GM21367 (cell line): ENCODE measurements at regions not wholly inside any gene's neighbourhood (a gene's known extent, or its start where the extent isn't known, plus 50 kb on each side); places are given as distances from the start of the nearest gene placed in this dataset.

Source experiments
- ATAC-seq: cut with Tn5 transposase; IDR thresholded peaks from one replicate; pipeline ENCODE4 v1.9.1; 2021; ENCODE audit not compliant: unreplicated experiment

- ATAC-seq = no peak
Measured at GRCh38 chr11:43614214-43614613, 66.3 kb upstream of the HSD17B12 start.

DNA sequence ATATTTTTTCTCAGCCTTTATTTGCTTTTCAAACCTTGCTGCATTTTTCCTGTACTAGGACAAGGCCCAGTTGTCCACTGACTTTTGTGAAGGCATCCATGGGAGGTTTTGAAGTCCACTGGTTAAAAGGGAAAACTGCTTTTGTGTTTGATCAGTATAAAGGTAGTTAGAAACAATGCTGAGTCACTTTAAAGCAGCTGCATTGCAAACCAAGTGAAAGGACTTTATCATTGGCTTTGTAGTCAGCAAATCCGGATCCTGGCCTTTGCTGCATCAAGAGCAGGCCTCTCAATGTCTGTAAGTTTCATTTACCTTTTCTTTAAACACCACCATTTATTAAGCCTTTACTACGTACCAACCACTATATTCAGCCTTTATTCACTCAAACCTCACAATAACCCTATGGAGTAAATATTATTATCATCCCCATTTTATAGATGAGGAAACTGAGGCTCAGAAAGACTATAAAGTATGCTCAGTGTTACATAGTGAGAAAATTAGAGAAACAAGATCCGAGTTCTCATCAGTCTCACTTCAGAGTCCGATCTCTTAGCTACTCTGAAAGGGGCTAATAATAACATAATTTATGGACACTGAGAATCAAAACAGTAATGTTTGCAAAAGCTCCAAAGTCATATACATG, 60.6 kb upstream of the HSD17B12 start:
- no peak for ATAC-seq

GRCh38 chr11:43626798-43627197, 53.7 kb upstream of the HSD17B12 start:
- no peak for ATAC-seq
